ENCODE measurements at regions not wholly inside any gene's neighbourhood (a gene's known extent, or its start where the extent isn't known, plus 50 kb on each side); places are given as distances from the start of the nearest gene placed in this dataset.
A peak's percentile ranks its signal among the peaks of the same experiment; 100 is the strongest.

GRCh38 chr3:28922376-28922775, 358.5 kb upstream of the RBMS3 start:
- DNase-seq = no peak
- intact Hi-C loops (cut with DNase I) = no loop called here

GRCh38 chr3:28923994-28924393, 356.9 kb upstream of the RBMS3 start:
- DNase-seq = no peak
- intact Hi-C loops (cut with DNase I) = no loop called here

GRCh38 chr3:28924744-28925360, 356.0 kb upstream of the RBMS3 start:
- no peak for DNase-seq
- intact Hi-C loops (cut with DNase I) = no loop called here

GRCh38 chr3:28933337-28933736, 347.5 kb upstream of the RBMS3 start:
- no peak for DNase-seq
- intact Hi-C loops (cut with DNase I) = no loop called here

- intact Hi-C loops (cut with DNase I) = no loop called here
These were observed 346.6 kb upstream of the RBMS3 start for GRCh38 chr3:28934126-28934813.

GRCh38 chr3:28935146-28935545, 345.7 kb upstream of the RBMS3 start:
- no peak for DNase-seq
- intact Hi-C loops (cut with DNase I) = no loop called here

More at GRCh38 chr3:28934126-28934813, 346.6 kb upstream of the RBMS3 start:
- no peak for DNase-seq

- no peak for DNase-seq
- intact Hi-C loops (cut with DNase I) = no loop called here
These were observed 344.7 kb upstream of the RBMS3 start for GRCh38 chr3:28936154-28936553.

GRCh38 chr3:28940530-28940929, 340.3 kb upstream of the RBMS3 start:
- intact Hi-C loops (cut with DNase I) = no loop called here
- DNase-seq = peak in 19 of 42 donors; percentile 2 to 51 (median 23)

GRCh38 chr3:28940994-28941393, 339.9 kb upstream of the RBMS3 start:
- intact Hi-C loops (cut with DNase I) = no loop called here
- DNase-seq = no peak

- no peak for DNase-seq
- intact Hi-C loops (cut with DNase I) = no loop called here
These were observed 333.8 kb upstream of the RBMS3 start for GRCh38 chr3:28947061-28947460.

GRCh38 chr3:28947751-28948150, 333.1 kb upstream of the RBMS3 start:
- intact Hi-C loops (cut with DNase I) = no loop called here
- no peak for DNase-seq

- intact Hi-C loops (cut with DNase I) = no loop called here
- no peak for DNase-seq
These were observed 332.2 kb upstream of the RBMS3 start for GRCh38 chr3:28948685-28949084.

- intact Hi-C loops (cut with DNase I) = no loop called here
- no peak for DNase-seq
These were observed 331.3 kb upstream of the RBMS3 start for GRCh38 chr3:28949580-28949979.

GRCh38 chr3:28950614-28951013, 330.3 kb upstream of the RBMS3 start:
- intact Hi-C loops (cut with DNase I) = no loop called here
- DNase-seq = no peak

- intact Hi-C loops (cut with DNase I) = no loop called here
- DNase-seq = no peak
These were observed 328.9 kb upstream of the RBMS3 start for GRCh38 chr3:28951772-28952556.

GRCh38 chr3:28958656-28959055, 322.2 kb upstream of the RBMS3 start:
- DNase-seq = no peak
- intact Hi-C loops (cut with DNase I) = no loop called here

GRCh38 chr3:28971156-28971555, 309.7 kb upstream of the RBMS3 start:
- intact Hi-C loops (cut with DNase I) = no loop called here
- DNase-seq = no peak

GRCh38 chr3:28972921-28973320, 307.9 kb upstream of the RBMS3 start:
- no peak for DNase-seq
- intact Hi-C loops (cut with DNase I) = no loop called here

- DNase-seq = no peak
- intact Hi-C loops (cut with DNase I) = no loop called here
These were observed 307.3 kb upstream of the RBMS3 start for GRCh38 chr3:28973609-28974008.

GRCh38 chr3:28978092-28978491, 302.8 kb upstream of the RBMS3 start:
- intact Hi-C loops (cut with DNase I) = no loop called here
- DNase-seq = no peak
